Stimulated activated CD4-positive, alpha-beta T cell treated with anti-CD3 and anti-CD28 coated beads, TNF-alpha, amount 100 ng/mL, for 1 hour (primary cell): ENCODE measurements at regions not wholly inside any gene's neighbourhood (a gene's known extent, or its start where the extent isn't known, plus 50 kb on each side); places are given as distances from the start of the nearest gene placed in this dataset.
A peak's percentile ranks its signal among the peaks of the same experiment; 100 is the strongest.
"Not testable (repeated sequence)": the region's sequence is repeated elsewhere in the genome, so short reads cannot be mapped to it uniquely, and the experiment has no call there.

Source experiments
- DNase-seq, 3 donors: peaks; one replicate each; pipeline ENCODE4 v3.0.0-alpha.2; 2020; ENCODE audit warnings: low read depth in 3 of 3, low spot score in 1 of 3

GRCh38 chr3:177356113-177356512 lies 158.8 kb upstream of the TBL1XR1 start:
- DNase-seq: no peak

DNA sequence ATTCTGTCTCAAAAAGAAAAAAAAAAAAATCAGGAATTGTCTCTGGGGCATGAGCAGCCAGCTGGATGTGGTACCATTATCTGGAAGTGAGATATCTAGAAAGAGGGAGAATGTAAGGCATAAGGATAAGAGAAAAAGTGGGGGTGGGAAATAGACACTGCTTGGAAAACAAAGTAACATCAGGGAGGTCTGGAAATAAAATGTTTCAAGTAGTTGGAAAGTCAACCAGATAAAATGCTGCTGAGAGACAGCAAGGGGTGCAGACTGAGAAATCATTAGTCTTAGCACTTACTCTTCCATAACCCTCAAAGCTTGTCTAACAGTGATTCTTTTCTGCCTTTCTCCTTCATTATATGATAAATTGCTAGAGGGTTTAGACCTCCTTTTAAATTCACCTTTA lies 159.7 kb upstream of the TBL1XR1 start:
- no peak for DNase-seq

- DNase-seq: no peak
Observed at GRCh38 chr3:177357352-177358090, 160.2 kb upstream of the TBL1XR1 start.

DNA sequence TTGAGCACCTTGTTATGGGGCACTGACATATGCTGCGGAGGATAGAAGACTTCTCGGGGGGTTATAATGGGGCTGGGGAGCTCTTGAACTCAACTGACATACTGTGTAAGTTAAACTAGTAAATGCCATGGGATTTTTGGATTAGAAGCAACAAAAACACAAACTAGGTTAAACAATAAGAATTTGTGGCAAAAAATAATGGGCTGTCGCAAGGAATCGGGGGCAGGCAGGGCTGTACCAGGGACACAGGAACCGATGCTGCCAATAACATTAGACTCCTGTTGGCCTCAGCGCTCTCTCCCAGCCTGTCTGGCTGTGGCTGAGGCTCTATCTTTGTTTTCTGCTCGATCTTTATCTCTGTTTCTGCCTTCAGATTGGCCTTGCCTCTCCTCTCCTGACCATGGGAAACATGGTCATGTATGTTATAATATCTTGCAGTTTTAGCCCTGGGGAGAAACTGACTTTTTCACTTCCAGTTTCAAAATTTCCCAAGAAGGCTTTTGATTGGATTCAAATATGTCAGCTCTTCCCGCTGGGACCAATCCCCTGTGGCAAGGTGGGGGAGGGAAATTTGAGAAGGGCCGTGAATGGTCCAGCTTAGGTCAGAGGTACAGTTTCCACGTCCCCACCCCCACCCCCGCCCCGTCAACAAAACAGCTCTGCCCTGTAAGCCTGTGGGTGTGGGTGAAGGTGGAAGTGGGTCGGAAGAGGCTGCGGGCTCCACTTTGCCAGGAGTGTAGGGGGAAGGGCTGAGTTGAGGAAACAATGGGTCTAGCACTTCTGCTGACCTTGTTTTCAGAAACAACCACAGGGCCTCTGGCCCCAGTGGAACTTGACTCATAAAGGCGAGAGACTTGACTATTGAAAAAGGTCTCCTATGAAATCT lies 161.1 kb upstream of the TBL1XR1 start:
- DNase-seq: peak in 2 of 3 donors; percentile 18 to 19

- DNase-seq: peak in 2 of 3 donors; percentile 16 to 18
Observed at GRCh38 chr3:177358977-177359592, 161.8 kb upstream of the TBL1XR1 start.

GRCh38 chr3:177359593-177360357 lies 162.5 kb upstream of the TBL1XR1 start:
- DNase-seq: peak; percentile 92 to 96 (median 94)

DNA sequence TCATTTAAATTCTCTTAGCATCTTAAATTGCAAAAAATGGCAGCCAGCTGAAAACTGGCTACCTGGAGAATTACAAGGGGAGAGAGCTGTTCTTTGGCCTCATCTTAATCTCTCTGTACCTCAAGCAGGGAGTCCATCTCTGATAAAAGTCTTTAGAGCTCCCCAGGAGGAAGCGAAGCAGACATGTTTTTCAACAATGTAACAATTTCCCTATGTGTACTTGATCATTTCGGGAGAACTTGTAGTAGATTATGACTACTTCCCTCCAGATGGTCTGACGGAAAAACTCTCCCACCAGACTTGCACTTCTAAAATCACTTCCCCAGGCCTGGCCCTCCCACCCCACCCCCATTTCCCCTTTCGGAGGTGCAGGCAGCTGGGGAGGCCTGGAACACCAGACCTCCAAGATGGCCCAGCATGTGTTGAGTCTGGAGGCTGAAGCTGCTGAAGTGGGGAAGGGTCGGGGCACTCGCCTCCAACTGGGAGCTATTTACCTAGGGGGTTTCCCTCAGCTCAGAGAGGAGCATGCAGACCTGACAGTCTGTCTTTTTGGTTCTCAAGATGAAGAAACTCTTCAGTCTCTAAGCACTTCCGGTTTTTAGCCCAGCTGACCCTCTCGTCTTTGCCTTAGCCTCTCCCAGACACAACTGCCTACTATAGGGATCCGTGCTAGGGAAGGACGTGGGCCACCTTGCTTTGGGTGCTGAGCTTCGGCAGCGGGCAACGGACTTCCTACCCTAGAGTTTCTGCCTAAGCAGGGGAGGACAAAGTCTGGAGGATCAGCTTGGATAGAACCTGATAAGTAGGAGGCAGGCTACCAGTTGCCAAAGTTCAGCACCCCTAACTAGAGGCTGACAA lies 164.0 kb upstream of the TBL1XR1 start:
- no peak for DNase-seq

DNA sequence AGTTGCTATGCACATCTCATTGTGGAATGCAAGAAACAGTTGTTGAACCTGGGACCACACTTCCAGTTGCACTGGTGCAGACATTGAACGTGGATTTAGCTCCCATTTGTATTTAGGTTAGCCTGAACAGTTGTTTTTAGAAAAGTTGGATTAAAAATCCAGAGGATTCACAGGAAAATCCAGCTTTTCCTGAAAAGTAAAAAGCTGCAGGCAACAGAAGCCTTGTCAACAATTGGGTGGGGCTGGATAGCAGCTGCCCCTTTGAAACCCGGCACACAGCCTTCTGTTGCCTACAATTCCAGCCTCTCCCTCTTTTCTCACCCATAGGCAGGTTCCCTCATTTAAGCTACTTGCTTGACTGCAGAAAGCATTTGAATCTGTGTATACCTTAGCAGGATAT lies 165.3 kb upstream of the TBL1XR1 start:
- no peak for DNase-seq

DNA sequence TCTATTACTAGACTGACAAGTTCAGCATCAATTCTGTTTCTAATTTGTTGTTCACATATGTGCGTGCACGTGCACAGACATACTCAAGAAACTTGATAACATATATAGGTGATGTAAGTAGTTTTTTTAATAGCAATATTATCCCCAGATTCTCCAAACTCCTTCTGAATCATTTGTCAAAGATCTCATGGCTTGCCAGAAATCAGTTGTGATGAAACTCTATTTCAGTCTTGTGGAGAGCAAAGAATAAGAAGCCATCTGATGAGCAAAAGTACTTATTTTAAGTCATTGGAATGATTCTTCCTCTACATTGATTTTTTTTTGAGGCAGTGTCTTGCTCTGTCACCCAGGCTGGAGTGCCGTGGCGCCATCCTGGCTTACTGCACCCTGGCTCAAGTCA lies 167.0 kb upstream of the TBL1XR1 start:
- DNase-seq: no peak

- DNase-seq: not testable (repeated sequence)
Observed at GRCh38 chr3:177365294-177365693, 168.0 kb upstream of the TBL1XR1 start.

GRCh38 chr3:177367788-177368187 lies 170.5 kb upstream of the TBL1XR1 start:
- DNase-seq: no peak

- no peak for DNase-seq
Observed at GRCh38 chr3:177370246-177370822, 173.1 kb upstream of the TBL1XR1 start.

DNA sequence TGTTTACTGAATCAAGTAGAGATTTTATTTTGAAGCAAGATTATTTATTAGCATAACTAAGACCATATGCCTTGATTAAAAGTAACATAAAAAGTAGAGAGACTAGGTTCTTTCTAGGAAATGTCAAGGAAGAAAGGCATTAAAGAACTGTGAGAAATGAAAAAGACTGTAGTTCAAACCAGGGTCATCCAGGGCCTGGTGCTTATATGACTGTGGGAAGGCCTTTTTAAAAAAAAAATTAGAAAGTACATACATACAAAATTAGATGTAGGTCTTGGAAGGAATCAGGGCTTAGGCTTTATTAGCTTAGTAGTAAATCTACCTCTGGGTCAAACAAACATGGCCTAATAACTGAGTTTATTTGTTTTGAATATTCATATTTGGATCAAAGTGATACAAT lies 173.9 kb upstream of the TBL1XR1 start:
- DNase-seq: no peak

DNA sequence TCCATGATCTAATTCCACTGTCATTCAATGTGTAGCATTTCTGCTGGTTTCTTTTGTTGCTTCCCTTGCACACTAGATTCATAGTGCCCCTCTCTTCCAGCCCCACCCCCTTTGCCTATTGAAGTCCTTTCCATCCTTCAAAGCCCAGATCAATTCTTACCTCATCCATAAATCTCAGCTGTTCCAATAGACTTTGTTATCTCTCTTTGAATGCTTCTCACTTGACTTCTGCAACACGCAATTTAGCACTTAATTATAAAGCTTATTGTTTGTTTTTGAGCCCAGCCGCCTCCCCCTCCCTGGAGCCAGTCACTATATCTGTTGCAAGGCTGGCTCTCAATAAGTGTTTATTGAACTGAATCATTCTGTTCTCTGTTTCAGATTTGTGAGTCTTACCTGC lies 174.6 kb upstream of the TBL1XR1 start:
- DNase-seq: no peak

GRCh38 chr3:177374323-177374722 lies 177.0 kb upstream of the TBL1XR1 start:
- DNase-seq: no peak

- DNase-seq: no peak
Observed at GRCh38 chr3:177375316-177375715, 178.0 kb upstream of the TBL1XR1 start.

DNA sequence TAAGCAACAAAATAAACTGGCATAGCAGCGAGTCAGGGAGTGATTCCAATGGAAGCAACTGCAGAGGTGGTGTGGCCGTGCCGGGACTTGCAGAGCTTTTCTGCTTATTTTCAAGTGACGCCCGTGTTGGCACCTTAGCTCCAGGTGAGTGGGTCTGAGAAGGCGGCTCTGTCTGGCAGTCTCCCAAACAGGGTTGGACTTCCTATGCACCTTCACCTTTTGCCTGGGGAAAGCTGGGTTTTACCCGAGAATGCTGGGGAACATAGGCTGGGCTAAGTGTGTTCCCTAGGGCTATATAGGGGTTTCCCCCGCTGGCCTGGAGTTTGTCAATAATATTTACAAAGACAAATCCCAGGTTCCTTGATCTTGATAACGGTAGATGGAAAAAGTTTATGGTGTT lies 179.9 kb upstream of the TBL1XR1 start:
- DNase-seq: no peak

DNA sequence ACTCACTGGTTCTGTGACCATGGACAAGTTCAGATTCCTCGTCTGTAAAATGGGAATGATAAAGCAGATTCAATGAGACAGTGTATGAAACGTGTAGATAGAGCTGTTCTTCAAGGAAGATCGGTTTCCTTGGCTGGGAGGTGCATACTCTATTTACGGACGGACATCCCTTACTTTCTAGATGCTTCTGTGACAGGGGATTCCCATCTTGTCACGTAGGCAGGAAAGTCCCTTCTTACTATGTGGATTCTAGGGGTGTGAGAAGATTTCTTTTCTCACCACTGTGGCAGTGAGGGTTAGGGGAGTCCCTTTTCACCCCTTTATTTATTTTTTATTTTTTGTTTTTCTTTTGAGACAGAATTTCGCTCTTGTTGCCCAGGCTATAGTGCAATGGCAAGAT lies 180.9 kb upstream of the TBL1XR1 start:
- no peak for DNase-seq

DNA sequence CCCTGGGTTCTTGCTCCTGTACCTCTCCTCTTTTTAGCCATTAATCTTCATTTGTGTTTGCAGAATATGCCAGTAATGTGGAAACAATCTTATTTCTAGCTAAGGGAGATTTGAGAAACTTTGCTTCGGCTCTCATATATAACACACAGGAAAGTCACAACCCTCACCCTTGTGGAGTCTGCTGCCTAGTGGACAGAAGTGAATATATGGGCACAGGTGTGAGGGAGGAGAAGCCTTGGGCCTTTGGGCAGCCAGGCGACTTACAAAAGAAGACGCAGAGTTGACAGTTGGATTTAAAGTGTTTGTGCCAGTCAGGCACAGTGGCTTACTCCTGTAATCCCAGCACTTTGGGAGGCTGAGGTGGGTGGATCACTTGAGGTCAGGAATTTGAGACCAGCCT lies 181.8 kb upstream of the TBL1XR1 start:
- DNase-seq: no peak

GRCh38 chr3:177381070-177381469 lies 183.8 kb upstream of the TBL1XR1 start:
- DNase-seq: no peak
